K562 (cell line): ENCODE measurements at regions not wholly inside any gene's neighbourhood (a gene's known extent, or its start where the extent isn't known, plus 50 kb on each side); places are given as distances from the start of the nearest gene placed in this dataset.

Source experiments
- ATAC-seq: fragments of 200-7000 bp; cut with Tn5 transposase; 3 replicates; pipeline ENCODE4 v1.9.1; 2020; ENCODE audit warnings: moderate library complexity
- BruUV-seq: library from RNA; stranded (reverse); fragments of 400-500 nt; replicated peaks from 2 replicates; lab custom pipeline; 2021; lab: Mats Ljungman, UMichigan
- CTCF ChIA-PET: fragments of 300-600 bp; formaldehyde crosslinking; extraction: SDS; loops from one replicate; lab custom pipeline; 2021; ENCODE audit warnings: low intra/inter-chr PET ratio; lab: Yijun Ruan, JAX
- POLR2A ChIA-PET: fragments of 300-600, 350-650 bp; sonication (Branson Sonifier 250); formaldehyde crosslinking; extraction: SDS; loops from one replicate; lab custom pipeline; 2021; ENCODE audit warnings: antibody characterized with exemption, inconsistent platforms; lab: Yijun Ruan, JAX
- DNase-seq, 4 experiments: peaks; one replicate each; pipeline versions ENCODE4 v3.0.0 to v3.0.0-alpha.2; 2011 to 2018; ENCODE audit warnings: low spot score in 3 of 4, mixed read lengths in 3 of 4; ENCODE audit errors: extremely low read depth in 1 of 4
- FAIRE-seq: peaks from 2 replicates; lab custom pipeline; 2011; peaks lifted over from hg19 to GRCh38; lab: Jason Lieb, UNC
- H2AFZ ChIP-seq: 2 replicates; pipeline ENCODE4 v1.6.0; 2011; ENCODE audit warnings: low read depth, low read length, control low read depth, inconsistent platforms
- H3K27ac ChIP-seq: fragments of 200-600 bp; 3 replicates; pipeline ENCODE4 v1.8.0; 2011; ENCODE audit warnings: low read depth, mild to moderate bottlenecking, control low read depth, inconsistent platforms, low read length, moderate library complexity, mixed read lengths; ENCODE audit errors: extremely low read depth
- H3K27me3 ChIP-seq, 2 experiments: fragments of 300-600 bp in 1 of 2; 2 replicates in 1 of 2; 3 replicates in 1 of 2; pipeline versions ENCODE4 v1.6.0 to v1.8.0; 2011; ENCODE audit warnings: inconsistent platforms in 2 of 2, low read length in 2 of 2, mild to moderate bottlenecking in 1 of 2, mixed read lengths in 1 of 2, moderate library complexity in 1 of 2; ENCODE audit not compliant: control insufficient read depth in 2 of 2, insufficient read depth in 2 of 2
- H3K36me3 ChIP-seq: fragments of 300-600 bp; 3 replicates; pipeline ENCODE4 v1.8.0; 2011; ENCODE audit warnings: mild to moderate bottlenecking, low read length, inconsistent platforms; ENCODE audit not compliant: control insufficient read depth, insufficient read depth
- H3K4me1 ChIP-seq, 2 experiments: fragments of 200-600 bp in 1 of 2; replicated peaks in 1 of 2; 2 replicates in 1 of 2; 3 replicates in 1 of 2; pipeline versions ENCODE4 v1.5.1 to v1.8.0; 2011; ENCODE audit warnings: inconsistent platforms in 2 of 2, low read length in 2 of 2, mild to moderate bottlenecking in 1 of 2, mixed read lengths in 1 of 2, moderate library complexity in 1 of 2; ENCODE audit not compliant: control insufficient read depth in 2 of 2, insufficient read depth in 2 of 2
- H3K4me2 ChIP-seq: 2 replicates; pipeline ENCODE4 v1.6.1; 2011; ENCODE audit warnings: low read length, control low read depth, inconsistent platforms, mixed read lengths; ENCODE audit not compliant: insufficient read depth
- H3K4me3 ChIP-seq: fragments of 200-600 bp; sonication (generic), shearing (Covaris generic); 2 replicates; pipeline ENCODE4 v1.5.1; 2016; ENCODE audit warnings: control low read depth, inconsistent platforms
- H3K79me2 ChIP-seq: fragments of 200-600 bp; 3 replicates; pipeline ENCODE4 v1.8.0; 2011; ENCODE audit warnings: low read length, inconsistent platforms; ENCODE audit not compliant: control insufficient read depth, insufficient read depth
- H3K9ac ChIP-seq, 2 experiments: 2 replicates each; pipeline versions ENCODE4 v1.6.0 to v1.6.1; 2011; ENCODE audit warnings: low read depth in 2 of 2, low read length in 2 of 2, control low read depth in 1 of 2, inconsistent platforms in 1 of 2, mild to moderate bottlenecking in 1 of 2, mixed read lengths in 1 of 2; ENCODE audit not compliant: insufficient read depth in 1 of 2
- H3K9me1 ChIP-seq: one replicate; pipeline ENCODE4 v1.6.0; 2011; ENCODE audit warnings: inconsistent platforms, mild to moderate bottlenecking, low read length, moderate library complexity; ENCODE audit not compliant: control insufficient read depth, insufficient read depth
- H3K9me3 ChIP-seq: replicated peaks from 2 replicates; pipeline ENCODE4 v1.5.1; 2011; ENCODE audit warnings: low read depth, low read length, inconsistent platforms; ENCODE audit not compliant: control insufficient read depth, insufficient read depth
- H4K20me1 ChIP-seq: replicated peaks from 2 replicates; pipeline ENCODE4 v1.6.1; 2011; ENCODE audit warnings: low read length, inconsistent platforms, mixed read lengths; ENCODE audit not compliant: control insufficient read depth, insufficient read depth
- GABPA ChIP-seq: fragments of 200-800 bp; sonication (Bioruptor generic); conservative IDR thresholded peaks from 2 replicates; pipeline ENCODE4 v1.6.1; 2016; ENCODE audit warnings: low read depth, missing genetic modification characterization, missing compliant biosample characterization
- MNT ChIP-seq, 2 experiments: fragments of 450-650 bp; conservative IDR thresholded peaks; 2 replicates each; pipeline ENCODE4 v1.6.1; 2017; ENCODE audit warnings: mild to moderate bottlenecking in 2 of 2, moderate library complexity in 2 of 2
- NR3C1 ChIP-seq: sonication (generic); formaldehyde crosslinking; IDR thresholded peaks from 2 replicates; pipeline ENCODE4 v1.8.1; 2022; ENCODE audit warnings: missing genetic modification reagents
- PREB ChIP-seq: sonication (generic); formaldehyde crosslinking; IDR thresholded peaks from 2 replicates; pipeline ENCODE4 v1.8.1; 2023; ENCODE audit warnings: mild to moderate bottlenecking, missing genetic modification reagents
- SFPQ ChIP-seq: fragments of 200-400 bp; formaldehyde crosslinking; IDR thresholded peaks from 2 replicates; pipeline ENCODE4 v1.6.1; 2017; ENCODE audit warnings: mild to moderate bottlenecking, low read depth, low read length, moderate library complexity
- TRIM24 ChIP-seq, 2 experiments: fragments of 450-650 bp; IDR thresholded peaks; 2 replicates each; pipeline ENCODE4 v1.6.1; 2016
- ZNF121 ChIP-seq: sonication (generic); formaldehyde crosslinking; conservative IDR thresholded peaks from 2 replicates; pipeline ENCODE4 v1.8.0; 2022; ENCODE audit warnings: missing genetic modification reagents
- ZNF232 ChIP-seq: sonication (generic); formaldehyde crosslinking; IDR thresholded peaks from 2 replicates; pipeline ENCODE4 v1.8.0; 2022; ENCODE audit warnings: mild to moderate bottlenecking, missing genetic modification reagents
- ZNF239 ChIP-seq: fragments of 250-450 bp; sonication (Bioruptor Pico); IDR thresholded peaks from 2 replicates; pipeline ENCODE4 v1.4.0; 2020; ENCODE audit warnings: mild to moderate bottlenecking
- ZNF584 ChIP-seq: fragments of 200-800 bp; sonication (Bioruptor generic); IDR thresholded peaks from 2 replicates; pipeline ENCODE4 v1.6.1; 2016; ENCODE audit warnings: low read depth, mild to moderate bottlenecking, missing genetic modification characterization, missing compliant biosample characterization
- ZNF785 ChIP-seq: fragments of 250-450 bp; sonication (Bioruptor Pico); IDR thresholded peaks from 2 replicates; pipeline ENCODE4 v1.4.0; 2020; ENCODE audit warnings: mild to moderate bottlenecking
- WGBS: fragments of 100-300 bp; shearing (Covaris generic); methylation state at CpG from one replicate; pipeline ENCODE4 v1.1.6; 2016; ENCODE audit warnings: low coverage, mixed read lengths; ENCODE audit not compliant: insufficient coverage; ENCODE audit errors: missing lambda C conversion rate; 5-methylcytosine and 5-hydroxymethylcytosine counted together
- in situ Hi-C: fragments of 300-500 bp; cut with MboI; formaldehyde crosslinking; loops from 4 replicates; pipeline ENCODE4 v1.15.0; 2018; ENCODE audit warnings: inconsistent platforms, mixed read lengths
- intact Hi-C: fragments of 100-400 bp; cut with micrococcal nuclease; formaldehyde crosslinking; loops from 2 replicates; pipeline ENCODE4 v1.14.2; 2022
- TF ChIP-seq, protein P1 (sequence below): sonication (generic); formaldehyde crosslinking; IDR thresholded peaks from 2 replicates; pipeline ENCODE4 v1.8.0; 2022; ENCODE audit warnings: missing genetic modification reagents, mild to moderate bottlenecking, borderline replicate concordance

GRCh38 chr4:97370568-97370967, 772.7 kb downstream of the STPG2 start:
- Histone ChIP-seq H3K9me3 (no peaks in the 10 kb centered on the region; the same call in 1 of the 2 replicates), H3K4me1 (no peaks in the 10 kb centered on the region), H3K27me3 (no peaks in the 10 kb centered on the region), H3K9ac (no peak overlapping the region), H4K20me1 (no peaks in the 10 kb centered on the region), H3K4me3 (no peak overlapping the region), H3K27ac (no peak overlapping the region), H3K9me1 (no peaks in the 10 kb centered on the region), H2AFZ (no peak overlapping the region), H3K36me3 (no peaks in the 10 kb centered on the region), H3K79me2 (no peaks in the 10 kb centered on the region), H3K4me2 (no peak overlapping the region)
- no peak for ATAC-seq
- POLR2A ChIA-PET, result no interaction called here
- no peak for DNase-seq
- in situ Hi-C loops, result no loop called here
- 2% methylated on average over 3 of the region's 3 CpGs for WGBS
- no peak for FAIRE-seq
- TF ChIP-seq ZNF232 (CRISPR knock-in tag), result no peak
- TF ChIP-seq, protein P1, sequence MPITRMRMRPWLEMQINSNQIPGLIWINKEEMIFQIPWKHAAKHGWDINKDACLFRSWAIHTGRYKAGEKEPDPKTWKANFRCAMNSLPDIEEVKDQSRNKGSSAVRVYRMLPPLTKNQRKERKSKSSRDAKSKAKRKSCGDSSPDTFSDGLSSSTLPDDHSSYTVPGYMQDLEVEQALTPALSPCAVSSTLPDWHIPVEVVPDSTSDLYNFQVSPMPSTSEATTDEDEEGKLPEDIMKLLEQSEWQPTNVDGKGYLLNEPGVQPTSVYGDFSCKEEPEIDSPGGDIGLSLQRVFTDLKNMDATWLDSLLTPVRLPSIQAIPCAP, result no peak
- no peak for TF ChIP-seq ZNF239 (CRISPR knock-in tag)
- no peak for TF ChIP-seq ZNF121 (CRISPR knock-in tag)
- BruUV-seq, result no TSS peak
- intact Hi-C loops, result no loop called here
- CTCF ChIA-PET, result no interaction called here

DNA sequence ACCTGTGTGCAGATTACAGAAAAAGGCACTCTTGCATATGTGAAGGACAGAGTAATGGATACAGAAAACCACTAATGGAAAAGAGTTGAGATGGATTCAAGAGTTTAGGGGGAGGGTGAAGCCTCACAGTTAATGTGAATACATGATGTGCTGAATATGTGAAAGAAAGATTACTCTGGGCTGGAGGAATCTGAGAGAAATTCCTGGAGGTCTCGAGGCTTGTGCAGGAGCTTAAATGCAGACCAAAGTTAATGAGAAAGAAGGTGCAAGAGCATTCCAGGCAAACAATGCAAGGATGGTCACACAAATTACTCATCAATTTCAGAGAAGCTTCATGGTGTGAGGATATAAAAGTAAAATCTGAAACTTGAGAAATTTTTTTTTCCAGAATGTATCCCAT, 768.8 kb downstream of the STPG2 start:
- Histone ChIP-seq H4K20me1 (no peaks in the 10 kb centered on the region), H3K9me1 (no peaks in the 10 kb centered on the region), H3K9me3 (no peaks in the 10 kb centered on the region), H3K9ac (no peak overlapping the region), H3K4me3 (no peak overlapping the region), H3K36me3 (no peaks in the 10 kb centered on the region), H2AFZ (no peak overlapping the region), H3K4me2 (no peak overlapping the region), H3K27ac (no peak overlapping the region), H3K4me1 (no peaks in the 10 kb centered on the region), H3K79me2 (no peaks in the 10 kb centered on the region), H3K27me3 (no peaks in the 10 kb centered on the region)
- FAIRE-seq (no peak), DNase-seq (no peak), ATAC-seq (no peak)
- intact Hi-C loops (no loop called here), in situ Hi-C loops (no loop called here)
- no TSS peak for BruUV-seq
- POLR2A ChIA-PET, result no interaction called here
- 0% methylated on average over 1 of the region's 1 CpG for WGBS
- CTCF ChIA-PET, result no interaction called here
- TF ChIP-seq PREB (CRISPR knock-in tag) (no peak), GABPA (no peak), SFPQ (no peak), NR3C1 (CRISPR knock-in tag) (no peak), ZNF785 (CRISPR knock-in tag) (no peak), MNT (conservative IDR thresholded peaks at IDR 0.05) (no peak), TRIM24 (IDR thresholded peaks at IDR 0.05) (no peak), ZNF584 (CRISPR knock-in tag) (no peak)
